HG03045 (cell line): ENCODE measurements at regions not wholly inside any gene's neighbourhood (a gene's known extent, or its start where the extent isn't known, plus 50 kb on each side); places are given as distances from the start of the nearest gene placed in this dataset.

Source experiments
- ATAC-seq: cut with Tn5 transposase; IDR thresholded peaks from one replicate; pipeline ENCODE4 v1.9.1; 2021; ENCODE audit warnings: mild to moderate bottlenecking, moderate library complexity; ENCODE audit not compliant: unreplicated experiment

GRCh38 chr1:238596703-238597102, 706.0 kb upstream of the ZP4 start:
- ATAC-seq: no peak

DNA sequence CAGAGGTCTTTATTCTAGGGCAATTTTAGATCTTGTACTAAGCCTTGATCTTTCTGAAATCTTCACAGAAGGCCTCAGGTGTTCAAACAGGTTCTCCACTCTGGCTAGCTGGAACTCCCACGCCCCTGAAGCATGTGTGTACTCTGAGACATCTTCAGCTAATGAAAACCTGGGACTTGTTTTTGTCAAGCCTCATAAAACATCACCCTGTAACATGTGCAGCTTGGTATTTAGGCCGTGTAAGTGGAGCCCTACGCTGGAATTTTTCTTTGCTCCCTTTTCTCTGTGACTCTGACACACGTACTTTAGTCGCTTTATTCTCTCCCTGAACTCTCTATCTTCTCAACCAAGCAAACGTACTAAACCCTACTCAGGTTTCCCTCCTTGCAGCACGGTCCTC, 701.9 kb upstream of the ZP4 start:
- no peak for ATAC-seq

GRCh38 chr1:238589843-238590435, 699.2 kb upstream of the ZP4 start:
- no peak for ATAC-seq

DNA sequence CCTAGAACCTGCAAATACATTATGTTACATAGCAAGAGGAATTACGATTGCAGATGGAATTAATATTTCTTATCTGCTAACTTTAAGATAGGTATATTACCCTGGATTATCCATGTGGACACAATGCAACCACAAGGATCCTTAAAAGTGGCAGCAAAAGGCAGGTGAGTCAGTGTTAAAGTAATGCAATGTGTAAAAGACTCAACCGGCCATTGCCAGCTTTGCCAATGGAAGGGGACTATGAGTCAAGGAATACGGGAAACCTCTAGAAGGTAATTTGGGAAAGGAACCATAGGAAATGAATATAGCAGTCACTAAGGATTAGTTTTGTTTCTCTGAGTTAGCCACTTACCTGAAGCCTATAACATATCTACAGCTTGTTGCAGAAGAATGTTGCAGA, 692.1 kb upstream of the ZP4 start:
- no peak for ATAC-seq

DNA sequence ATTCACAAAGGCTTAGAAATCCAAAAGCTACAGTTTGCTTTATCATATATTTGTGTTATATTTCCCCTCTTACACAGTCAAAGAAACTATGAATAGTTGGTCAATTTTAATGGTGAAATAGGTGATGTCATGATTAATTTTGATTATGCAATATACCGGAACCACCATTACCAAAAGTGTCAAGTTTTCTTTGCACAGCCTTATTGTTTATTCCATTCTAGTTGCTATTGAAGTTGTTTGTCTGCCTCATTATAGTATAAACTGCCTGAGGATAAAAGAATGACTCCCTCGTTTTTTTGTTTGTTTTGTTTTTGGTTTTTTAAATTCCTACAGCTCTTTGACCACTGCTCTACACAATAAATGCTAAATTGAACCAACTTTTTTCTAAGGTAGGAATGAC, 690.6 kb upstream of the ZP4 start:
- no peak for ATAC-seq

DNA sequence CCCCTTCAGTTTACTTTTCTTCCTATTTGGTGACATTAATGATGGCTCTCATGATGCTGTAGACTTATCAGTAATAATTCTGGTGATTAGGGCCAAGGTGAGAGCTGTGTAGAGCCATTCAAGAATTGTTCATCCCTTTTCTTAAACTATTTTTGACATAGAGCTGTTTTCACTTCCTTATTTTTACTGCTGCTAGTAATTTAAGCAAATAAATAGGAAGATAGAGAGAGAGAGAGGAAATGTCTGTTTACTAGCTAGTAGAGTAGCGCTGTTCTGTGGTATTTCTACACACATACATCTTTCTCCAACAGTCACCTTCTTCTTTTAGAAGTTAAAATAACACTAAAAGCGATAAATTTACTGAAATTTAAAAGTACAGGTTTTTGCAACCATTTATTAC, 678.0 kb upstream of the ZP4 start:
- no peak for ATAC-seq

DNA sequence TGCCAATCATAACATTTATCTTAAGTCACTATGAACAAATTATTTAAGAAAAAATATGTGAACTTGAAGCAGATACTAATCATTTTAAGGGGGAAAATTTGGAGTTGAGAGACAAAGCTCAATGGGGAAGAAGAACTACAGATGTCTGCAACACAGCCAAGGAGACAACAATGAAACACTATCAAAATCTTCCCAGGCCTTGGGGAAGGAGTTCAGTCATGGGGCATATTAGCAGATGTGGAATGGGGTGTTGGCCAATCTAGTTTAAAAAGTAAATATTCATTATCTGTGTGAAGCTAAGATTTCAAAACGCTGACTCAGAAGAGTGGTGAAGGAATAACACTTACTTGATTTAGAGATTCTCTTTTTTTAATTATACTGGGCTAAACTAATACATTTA, 671.6 kb upstream of the ZP4 start:
- ATAC-seq: no peak

DNA sequence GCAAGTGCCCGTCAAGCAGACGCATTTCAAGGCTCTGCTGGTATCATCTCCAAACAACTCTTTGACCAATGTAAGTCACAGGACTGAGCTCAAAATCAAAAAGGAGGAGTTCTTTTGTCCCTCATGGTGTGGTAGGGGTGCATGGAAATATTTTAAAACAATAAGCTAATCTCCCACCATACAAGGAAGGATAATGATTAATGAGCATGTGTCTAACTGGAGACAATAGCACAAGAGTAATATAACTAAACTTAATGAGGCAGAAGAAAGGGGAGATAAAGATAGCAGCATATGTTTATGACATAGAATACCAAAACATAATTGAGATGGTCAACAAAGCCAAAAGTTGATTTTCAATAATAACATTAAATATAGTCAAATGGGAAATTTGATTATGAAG, 668.0 kb upstream of the ZP4 start:
- ATAC-seq: no peak

- ATAC-seq: no peak
Measured at GRCh38 chr1:238558156-238558555, 667.4 kb upstream of the ZP4 start.

DNA sequence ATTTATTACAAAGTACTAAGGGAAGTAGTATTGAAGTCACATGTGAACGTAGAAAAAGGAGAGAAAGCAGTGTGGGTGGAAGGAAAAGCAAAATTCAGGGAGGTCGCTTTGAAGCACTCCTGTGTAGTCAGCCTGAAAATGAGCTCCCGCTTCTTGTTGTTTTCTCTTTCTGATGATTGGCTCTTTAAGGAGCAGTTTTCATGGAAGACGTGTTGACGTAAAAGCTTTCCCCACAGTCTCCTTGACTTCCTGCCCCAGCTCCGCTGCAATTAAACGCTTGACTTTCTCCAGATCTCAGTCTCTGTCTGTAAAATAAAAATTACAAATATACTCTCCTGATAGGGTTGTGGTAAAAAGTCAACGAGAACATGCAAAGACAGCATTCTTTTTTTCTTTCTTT, 661.5 kb upstream of the ZP4 start:
- no peak for ATAC-seq

- ATAC-seq: no peak
Measured at GRCh38 chr1:238549137-238549536, 658.4 kb upstream of the ZP4 start.

- no peak for ATAC-seq
Measured at GRCh38 chr1:238546118-238546517, 655.4 kb upstream of the ZP4 start.

DNA sequence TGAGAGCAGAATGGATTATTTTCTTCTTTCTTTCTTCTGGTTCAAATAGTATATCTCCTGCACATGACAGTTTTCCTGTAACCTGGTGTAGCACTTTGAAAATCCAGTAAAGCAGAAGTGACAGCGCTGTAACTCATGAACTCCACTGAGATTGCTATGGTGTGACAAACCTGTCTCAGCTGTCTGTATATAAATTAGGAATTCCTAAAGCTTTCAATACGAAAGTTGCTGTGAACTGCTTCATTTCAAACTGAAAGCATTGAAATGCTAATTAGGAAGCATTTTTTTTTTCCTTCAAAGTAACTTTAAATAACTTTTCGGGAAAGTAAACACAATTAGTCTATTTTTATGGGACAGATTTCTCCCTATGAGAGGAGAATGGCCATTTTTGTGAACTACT, 646.9 kb upstream of the ZP4 start:
- ATAC-seq: no peak

DNA sequence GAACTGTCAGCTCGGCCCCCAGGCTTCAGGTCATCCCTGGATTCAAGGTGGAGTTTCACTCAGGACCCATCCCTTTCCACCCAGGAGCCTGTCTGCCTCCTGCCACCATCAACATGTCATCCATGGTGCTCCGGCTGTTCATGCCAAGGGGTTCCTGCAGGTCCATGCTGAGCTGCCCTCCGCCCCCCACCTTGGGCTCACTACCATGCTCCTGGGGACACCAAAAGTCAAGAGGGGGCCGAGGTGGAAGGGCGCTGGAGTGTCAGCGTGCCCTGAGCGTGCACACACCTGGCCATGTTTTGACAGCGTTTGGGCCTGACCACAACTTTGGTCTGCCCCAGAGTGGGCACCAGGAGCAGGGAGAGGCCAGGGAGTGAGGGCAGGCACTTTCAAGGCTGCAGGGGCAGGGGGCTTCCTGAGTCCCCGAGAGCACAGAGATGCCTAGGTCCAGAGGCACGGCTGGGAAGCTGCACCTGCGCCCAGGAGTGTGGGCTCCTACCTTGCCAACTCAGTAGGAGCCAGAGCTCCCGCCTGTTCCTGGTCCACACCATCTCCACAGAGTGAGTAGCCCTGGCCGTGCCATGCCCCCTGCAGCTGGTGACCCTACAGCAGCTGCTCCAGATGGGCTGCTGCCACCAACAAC, 639.6 kb upstream of the ZP4 start:
- no peak for ATAC-seq

DNA sequence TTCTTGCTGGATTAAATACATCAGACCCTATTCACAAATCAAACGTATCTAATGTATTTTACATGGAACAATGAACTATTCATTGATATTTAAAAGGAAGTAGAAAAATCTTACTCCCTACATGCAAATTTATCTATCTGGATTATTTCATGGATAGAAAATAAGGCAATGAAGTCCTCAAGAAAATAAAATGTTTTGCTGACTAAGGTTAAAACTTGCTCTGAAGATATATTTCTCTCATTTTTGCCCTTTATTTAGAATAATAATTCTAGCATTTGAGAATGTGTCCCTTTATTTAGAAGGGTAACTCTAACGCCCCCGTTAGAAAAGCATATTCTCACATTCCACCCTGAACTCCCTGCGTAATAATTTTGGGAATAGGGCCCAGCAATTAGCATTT, 627.0 kb upstream of the ZP4 start:
- ATAC-seq: no peak

DNA sequence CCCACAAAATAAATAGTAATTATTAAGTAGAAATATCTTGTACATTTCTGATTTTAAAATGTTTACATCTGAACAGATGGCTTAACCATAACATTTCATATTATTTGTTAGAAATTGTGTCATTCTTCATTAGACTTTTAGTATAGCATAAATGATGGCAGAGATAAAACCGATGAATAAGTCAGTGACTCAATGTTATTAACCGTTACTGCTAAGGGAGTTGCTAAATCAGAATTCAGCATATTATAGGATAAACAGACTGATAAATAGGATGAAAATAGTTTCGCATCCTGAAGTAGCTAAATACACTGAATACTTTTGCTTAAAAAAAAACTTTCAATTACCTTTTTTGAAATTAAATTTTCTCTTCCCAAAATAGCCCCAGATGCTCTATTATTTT, 610.6 kb upstream of the ZP4 start:
- ATAC-seq: no peak

GRCh38 chr1:238499021-238499420, 608.3 kb upstream of the ZP4 start:
- ATAC-seq: no peak

DNA sequence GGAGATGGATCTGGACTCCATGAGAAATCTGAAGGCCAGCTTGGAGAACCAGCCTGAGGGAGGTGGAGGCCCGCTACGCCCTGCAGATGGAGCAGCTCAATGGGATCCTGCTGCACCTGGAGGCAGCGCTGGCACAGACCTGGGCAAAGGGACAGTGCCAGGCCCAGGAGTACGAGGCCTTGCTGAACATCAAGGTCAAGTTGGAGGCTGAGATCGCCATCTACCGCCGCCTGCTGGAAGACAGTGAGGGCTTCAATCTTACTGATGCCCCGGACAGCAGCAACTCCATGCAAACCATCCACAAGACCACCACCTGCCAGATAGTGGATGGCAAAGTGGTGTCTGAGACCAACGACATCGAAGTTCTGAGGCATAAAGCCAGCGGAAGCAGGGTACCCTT, 601.5 kb upstream of the ZP4 start:
- ATAC-seq: no peak

DNA sequence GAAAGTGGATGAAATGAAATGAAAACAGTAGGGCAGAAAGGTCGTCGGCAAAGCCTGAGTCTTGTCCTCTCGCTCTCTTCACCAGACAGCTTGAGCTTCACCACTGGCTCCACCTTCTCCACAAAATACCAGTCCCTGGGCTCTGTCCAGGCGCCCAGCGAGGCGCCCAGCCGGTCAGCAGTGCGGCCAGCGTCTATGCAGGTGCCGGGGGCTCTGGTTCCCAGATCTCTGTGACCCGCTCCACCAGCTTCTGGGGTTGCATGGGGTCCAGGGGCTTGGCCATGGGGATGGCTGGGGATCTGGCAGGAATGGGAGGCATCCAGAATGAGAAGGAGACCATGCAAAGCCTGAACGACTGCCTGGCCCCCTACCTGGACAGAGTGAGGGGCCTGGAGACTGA, 600.5 kb upstream of the ZP4 start:
- ATAC-seq: no peak

GRCh38 chr1:238489006-238489405, 598.3 kb upstream of the ZP4 start:
- ATAC-seq: no peak

GRCh38 chr1:238488401-238488800, 597.7 kb upstream of the ZP4 start:
- ATAC-seq: no peak

DNA sequence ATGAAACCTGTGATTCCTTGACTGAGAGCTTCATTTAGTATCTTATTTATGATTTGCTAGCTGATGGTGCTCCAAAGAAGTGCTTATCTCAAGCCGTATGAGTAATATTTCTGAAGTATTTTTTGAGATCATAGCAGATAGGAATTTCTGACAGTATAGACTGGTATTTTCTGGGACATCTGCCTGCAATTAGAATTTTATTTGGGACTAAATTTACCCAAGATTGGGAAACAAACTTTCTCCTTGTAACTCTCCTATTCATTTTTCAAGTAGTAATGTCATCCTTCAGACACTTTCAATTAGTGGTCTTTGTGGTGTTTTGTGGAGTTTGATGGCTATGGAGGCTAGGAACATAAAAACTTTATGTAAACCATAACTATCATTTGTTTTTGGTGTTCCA, 597.2 kb upstream of the ZP4 start:
- no peak for ATAC-seq

- ATAC-seq: no peak
Measured at GRCh38 chr1:238485912-238486209, 595.1 kb upstream of the ZP4 start.
